OCI-LY7 (cell line): ENCODE measurements at regions not wholly inside any gene's neighbourhood (a gene's known extent, or its start where the extent isn't known, plus 50 kb on each side); places are given as distances from the start of the nearest gene placed in this dataset.

Source experiments
- EZH2phosphoT487 ChIP-seq: fragments of 200-600 bp; sonication (generic); IDR thresholded peaks from 2 replicates; pipeline ENCODE4 v1.6.1; 2018; ENCODE audit warnings: low read depth, borderline replicate concordance, mild to moderate bottlenecking, mixed run types, antibody characterized with exemption, low read length, moderate library complexity, mixed read lengths
- TF ChIP-seq, protein P1 (sequence below): fragments of 200-600 bp; sonication (generic); conservative IDR thresholded peaks from 2 replicates; pipeline ENCODE4 v1.5.1; 2014; ENCODE audit warnings: mild to moderate bottlenecking, antibody characterized with exemption, low read length, moderate library complexity, mixed read lengths

GRCh38 chr2:16175247-16175825 lies 235.0 kb downstream of the MYCN start:
- TF ChIP-seq, protein P1, sequence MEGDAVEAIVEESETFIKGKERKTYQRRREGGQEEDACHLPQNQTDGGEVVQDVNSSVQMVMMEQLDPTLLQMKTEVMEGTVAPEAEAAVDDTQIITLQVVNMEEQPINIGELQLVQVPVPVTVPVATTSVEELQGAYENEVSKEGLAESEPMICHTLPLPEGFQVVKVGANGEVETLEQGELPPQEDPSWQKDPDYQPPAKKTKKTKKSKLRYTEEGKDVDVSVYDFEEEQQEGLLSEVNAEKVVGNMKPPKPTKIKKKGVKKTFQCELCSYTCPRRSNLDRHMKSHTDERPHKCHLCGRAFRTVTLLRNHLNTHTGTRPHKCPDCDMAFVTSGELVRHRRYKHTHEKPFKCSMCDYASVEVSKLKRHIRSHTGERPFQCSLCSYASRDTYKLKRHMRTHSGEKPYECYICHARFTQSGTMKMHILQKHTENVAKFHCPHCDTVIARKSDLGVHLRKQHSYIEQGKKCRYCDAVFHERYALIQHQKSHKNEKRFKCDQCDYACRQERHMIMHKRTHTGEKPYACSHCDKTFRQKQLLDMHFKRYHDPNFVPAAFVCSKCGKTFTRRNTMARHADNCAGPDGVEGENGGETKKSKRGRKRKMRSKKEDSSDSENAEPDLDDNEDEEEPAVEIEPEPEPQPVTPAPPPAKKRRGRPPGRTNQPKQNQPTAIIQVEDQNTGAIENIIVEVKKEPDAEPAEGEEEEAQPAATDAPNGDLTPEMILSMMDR, result no peak
- TF ChIP-seq EZH2phosphoT487, result no peak
